SJSA1 (cell line): ENCODE measurements at regions not wholly inside any gene's neighbourhood (a gene's known extent, or its start where the extent isn't known, plus 50 kb on each side); places are given as distances from the start of the nearest gene placed in this dataset.

Source experiments
- DNase-seq, 2 experiments: peaks; one replicate each; pipeline ENCODE4 v3.0.0-alpha.2; 2015 to 2020; ENCODE audit warnings: low spot score in 2 of 2, low read depth in 1 of 2
- H3K27ac ChIP-seq: fragments of 250-450 bp; sonication (Bioruptor Pico); 2 replicates; pipeline ENCODE4 v1.5.1; 2020; ENCODE audit warnings: mild to moderate bottlenecking, moderate library complexity
- H3K27me3 ChIP-seq: fragments of 250-450 bp; sonication (Bioruptor Pico); replicated peaks from 2 replicates; pipeline ENCODE4 v1.5.1; 2020; ENCODE audit warnings: mild to moderate bottlenecking, moderate library complexity
- H3K36me3 ChIP-seq: fragments of 250-450 bp; sonication (Bioruptor Pico); 2 replicates; pipeline ENCODE4 v1.5.1; 2020; ENCODE audit warnings: mild to moderate bottlenecking
- H3K4me1 ChIP-seq: fragments of 250-450 bp; sonication (Bioruptor Pico); replicated peaks from 2 replicates; pipeline ENCODE4 v1.6.1; 2021; ENCODE audit warnings: mild to moderate bottlenecking
- H3K4me3 ChIP-seq: fragments of 250-450 bp; sonication (Bioruptor Pico); 2 replicates; pipeline ENCODE4 v1.5.1; 2020; ENCODE audit warnings: mild to moderate bottlenecking
- H3K9me3 ChIP-seq: fragments of 250-450 bp; sonication (Bioruptor Pico); replicated peaks from 2 replicates; pipeline ENCODE4 v1.5.1; 2020; ENCODE audit warnings: mild to moderate bottlenecking

GRCh38 chr13:77985866-77986636 lies 67.4 kb upstream of the EDNRB start:
- no peaks in the 10 kb centered on the region for H3K36me3 ChIP-seq
- no peak overlapping the region for H3K27ac ChIP-seq
- no peak overlapping the region for H3K4me3 ChIP-seq
- H3K27me3 ChIP-seq = peaks cover 4% of the 10 kb centered on the region
- no peak for DNase-seq
- peaks cover 16% of the 10 kb centered on the region for H3K4me1 ChIP-seq
- no peaks in the 10 kb centered on the region for H3K9me3 ChIP-seq

- H3K9me3 ChIP-seq = peaks cover 6% of the 10 kb centered on the region
- H3K4me1 ChIP-seq = peaks cover 28% of the 10 kb centered on the region
- H3K4me3 ChIP-seq = no peak overlapping the region
- no peak for DNase-seq
- no peaks in the 10 kb centered on the region for H3K36me3 ChIP-seq
- H3K27me3 ChIP-seq = no peaks in the 10 kb centered on the region
- H3K27ac ChIP-seq = peak overlapping the region; percentile 58
Observed at GRCh38 chr13:77981281-77981881, 62.8 kb upstream of the EDNRB start.

- no peaks in the 10 kb centered on the region for H3K27me3 ChIP-seq
- H3K4me1 ChIP-seq = peaks cover 28% of the 10 kb centered on the region
- no peak overlapping the region for H3K4me3 ChIP-seq
- peaks cover 6% of the 10 kb centered on the region for H3K9me3 ChIP-seq
- H3K36me3 ChIP-seq = no peaks in the 10 kb centered on the region
- peak overlapping the region; percentile 58 for H3K27ac ChIP-seq
- peak; percentile 62 to 72 for DNase-seq
Observed at GRCh38 chr13:77980592-77980991, 62.0 kb upstream of the EDNRB start.

GRCh38 chr13:77979721-77980385 lies 61.2 kb upstream of the EDNRB start:
- H3K27ac ChIP-seq = peak overlapping the region; percentile 58
- H3K4me3 ChIP-seq = no peak overlapping the region
- H3K36me3 ChIP-seq = no peaks in the 10 kb centered on the region
- H3K4me1 ChIP-seq = peaks cover 28% of the 10 kb centered on the region
- no peaks in the 10 kb centered on the region for H3K27me3 ChIP-seq
- H3K9me3 ChIP-seq = peaks cover 6% of the 10 kb centered on the region
- DNase-seq = peak in 1 of 2 experiments; percentile 26

- Histone ChIP-seq H3K27ac (no peak overlapping the region), H3K4me1 (peaks cover 7% of the 10 kb centered on the region), H3K36me3 (no peaks in the 10 kb centered on the region), H3K4me3 (no peak overlapping the region), H3K9me3 (peaks cover 6% of the 10 kb centered on the region), H3K27me3 (no peaks in the 10 kb centered on the region)
- no peak for DNase-seq
Observed at GRCh38 chr13:77975358-77976042, 56.9 kb upstream of the EDNRB start.

GRCh38 chr13:77969299-77969698 lies 50.7 kb upstream of the EDNRB start:
- Histone ChIP-seq H3K9me3 (no peaks in the 10 kb centered on the region), H3K4me3 (no peak overlapping the region), H3K27me3 (no peaks in the 10 kb centered on the region), H3K27ac (no peak overlapping the region), H3K4me1 (no peaks in the 10 kb centered on the region), H3K36me3 (no peaks in the 10 kb centered on the region)
- DNase-seq = no peak
